GM04503 (cell line): ENCODE measurements at regions not wholly inside any gene's neighbourhood (a gene's known extent, or its start where the extent isn't known, plus 50 kb on each side); places are given as distances from the start of the nearest gene placed in this dataset.

Experiments
- DNase-seq: peaks from one replicate; pipeline ENCODE4 v3.0.0-alpha.2; 2012; ENCODE audit warnings: low read depth

- DNase-seq, result no peak
Observed at GRCh38 chr15:31768055-31768454, 262.3 kb upstream of the CHRNA7 start.

- no peak for DNase-seq
Observed at GRCh38 chr15:31774045-31774444, 256.3 kb upstream of the CHRNA7 start.

- DNase-seq, result no peak
Observed at GRCh38 chr15:31776039-31776438, 254.3 kb upstream of the CHRNA7 start.

GRCh38 chr15:31781261-31781660, 249.1 kb upstream of the CHRNA7 start:
- DNase-seq, result no peak

GRCh38 chr15:31782016-31782783, 248.1 kb upstream of the CHRNA7 start:
- DNase-seq, result no peak

- no peak for DNase-seq
Observed at GRCh38 chr15:31782951-31783350, 247.4 kb upstream of the CHRNA7 start.

GRCh38 chr15:31786360-31786759, 244.0 kb upstream of the CHRNA7 start:
- DNase-seq, result no peak

- no peak for DNase-seq
Observed at GRCh38 chr15:31788104-31788503, 242.2 kb upstream of the CHRNA7 start.

- DNase-seq, result no peak
Observed at GRCh38 chr15:31792611-31793199, 237.6 kb upstream of the CHRNA7 start.

- DNase-seq, result no peak
Observed at GRCh38 chr15:31799319-31799714, 231.0 kb upstream of the CHRNA7 start.

- DNase-seq, result no peak
Observed at GRCh38 chr15:31799715-31800321, 230.5 kb upstream of the CHRNA7 start.

GRCh38 chr15:31801152-31801551, 229.2 kb upstream of the CHRNA7 start:
- no peak for DNase-seq

GRCh38 chr15:31802761-31803160, 227.6 kb upstream of the CHRNA7 start:
- DNase-seq, result no peak

- no peak for DNase-seq
Observed at GRCh38 chr15:31803388-31803884, 226.9 kb upstream of the CHRNA7 start.

- no peak for DNase-seq
Observed at GRCh38 chr15:31805090-31805662, 225.1 kb upstream of the CHRNA7 start.

GRCh38 chr15:31806106-31806505, 224.2 kb upstream of the CHRNA7 start:
- no peak for DNase-seq

GRCh38 chr15:31811641-31812040, 218.7 kb upstream of the CHRNA7 start:
- DNase-seq, result no peak

- DNase-seq, result no peak
Observed at GRCh38 chr15:31814082-31814481, 216.2 kb upstream of the CHRNA7 start.

- no peak for DNase-seq
Observed at GRCh38 chr15:31815411-31816155, 214.7 kb upstream of the CHRNA7 start.

GRCh38 chr15:31822463-31822862, 207.9 kb upstream of the CHRNA7 start:
- DNase-seq, result no peak

GRCh38 chr15:31824024-31824423, 206.3 kb upstream of the CHRNA7 start:
- no peak for DNase-seq

- DNase-seq, result no peak
Observed at GRCh38 chr15:31828594-31828993, 201.7 kb upstream of the CHRNA7 start.
